ENCODE measurements at regions not wholly inside any gene's neighbourhood (a gene's known extent, or its start where the extent isn't known, plus 50 kb on each side); places are given as distances from the start of the nearest gene placed in this dataset.
"Not testable (repeated sequence)": the region's sequence is repeated elsewhere in the genome, so short reads cannot be mapped to it uniquely, and the experiment has no call there.

DNA sequence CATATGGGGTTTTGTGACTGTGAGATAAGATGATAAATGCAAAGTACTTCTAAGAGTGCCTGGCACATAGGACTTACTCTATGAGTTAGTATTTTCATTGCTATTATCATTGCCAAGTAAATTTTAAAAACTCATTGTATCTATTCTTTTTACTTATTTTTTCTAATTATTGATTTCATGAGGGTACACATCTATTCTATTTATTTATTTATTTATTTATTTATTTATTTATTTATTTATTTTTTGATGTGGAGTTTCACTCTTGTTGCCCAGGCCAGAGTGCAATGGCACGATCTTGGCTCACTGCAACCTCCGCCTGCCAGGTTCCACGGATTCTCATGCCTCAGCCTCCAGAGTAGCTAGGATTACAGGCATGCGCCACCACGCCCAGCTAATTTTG, 556.6 kb upstream of the DIAPH2 start:
- TF ChIP-seq, protein P1, sequence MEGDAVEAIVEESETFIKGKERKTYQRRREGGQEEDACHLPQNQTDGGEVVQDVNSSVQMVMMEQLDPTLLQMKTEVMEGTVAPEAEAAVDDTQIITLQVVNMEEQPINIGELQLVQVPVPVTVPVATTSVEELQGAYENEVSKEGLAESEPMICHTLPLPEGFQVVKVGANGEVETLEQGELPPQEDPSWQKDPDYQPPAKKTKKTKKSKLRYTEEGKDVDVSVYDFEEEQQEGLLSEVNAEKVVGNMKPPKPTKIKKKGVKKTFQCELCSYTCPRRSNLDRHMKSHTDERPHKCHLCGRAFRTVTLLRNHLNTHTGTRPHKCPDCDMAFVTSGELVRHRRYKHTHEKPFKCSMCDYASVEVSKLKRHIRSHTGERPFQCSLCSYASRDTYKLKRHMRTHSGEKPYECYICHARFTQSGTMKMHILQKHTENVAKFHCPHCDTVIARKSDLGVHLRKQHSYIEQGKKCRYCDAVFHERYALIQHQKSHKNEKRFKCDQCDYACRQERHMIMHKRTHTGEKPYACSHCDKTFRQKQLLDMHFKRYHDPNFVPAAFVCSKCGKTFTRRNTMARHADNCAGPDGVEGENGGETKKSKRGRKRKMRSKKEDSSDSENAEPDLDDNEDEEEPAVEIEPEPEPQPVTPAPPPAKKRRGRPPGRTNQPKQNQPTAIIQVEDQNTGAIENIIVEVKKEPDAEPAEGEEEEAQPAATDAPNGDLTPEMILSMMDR (IDR thresholded peaks at IDR 0.05), result not testable (repeated sequence)
- TF ChIP-seq POLR2A (IDR thresholded peaks at IDR 0.05), result not testable (repeated sequence)

Measured in adrenal gland (tissue), 5 donors.